Endodermal cell (in vitro differentiated cells): ENCODE measurements at regions not wholly inside any gene's neighbourhood (a gene's known extent, or its start where the extent isn't known, plus 50 kb on each side); places are given as distances from the start of the nearest gene placed in this dataset.

Experiments used
- DNase-seq: peaks from one replicate; pipeline ENCODE4 v3.0.0-alpha.2; 2017
- H3K27ac ChIP-seq: 2 replicates; pipeline ENCODE4 v1.5.1; 2013; ENCODE audit warnings: mild to moderate bottlenecking, low read depth, low read length, moderate library complexity
- H3K27me3 ChIP-seq: 2 replicates; pipeline ENCODE4 v1.6.1; 2013; ENCODE audit warnings: mild to moderate bottlenecking, low read length, moderate library complexity; ENCODE audit not compliant: insufficient read depth, control insufficient read depth, poor library complexity, severe bottlenecking
- H3K36me3 ChIP-seq: 2 replicates; pipeline ENCODE4 v1.7.0; 2013; ENCODE audit warnings: mild to moderate bottlenecking, low read length, moderate library complexity; ENCODE audit not compliant: control insufficient read depth, insufficient read depth
- H3K4me1 ChIP-seq: one replicate; pipeline ENCODE4 v1.7.0; 2013; ENCODE audit warnings: low read length; ENCODE audit not compliant: control insufficient read depth, insufficient read depth
- H3K4me3 ChIP-seq: 2 replicates; pipeline ENCODE4 v1.5.1; 2013; ENCODE audit warnings: mild to moderate bottlenecking, low read length, moderate library complexity
- H3K9ac ChIP-seq: 2 replicates; pipeline ENCODE4 v1.6.1; 2013; ENCODE audit warnings: mild to moderate bottlenecking, low read length, moderate library complexity; ENCODE audit not compliant: poor library complexity, severe bottlenecking; ENCODE audit errors: extremely low read depth
- H3K9me3 ChIP-seq: 2 replicates; pipeline ENCODE4 v1.6.1; 2013; ENCODE audit warnings: mild to moderate bottlenecking, low read length, moderate library complexity; ENCODE audit not compliant: control insufficient read depth
- H3K27ac Mint-ChIP-seq: 2 replicates; pipeline ENCODE4 v1.8.0; 2020; ENCODE audit warnings: mixed read lengths
- H3K27me3 Mint-ChIP-seq: 2 replicates; pipeline ENCODE4 v1.8.0; 2021; ENCODE audit warnings: mild to moderate bottlenecking, mixed read lengths; ENCODE audit not compliant: insufficient read depth
- H3K36me3 Mint-ChIP-seq: 2 replicates; pipeline ENCODE4 v1.8.0; 2020; ENCODE audit warnings: low read depth, mixed read lengths
- H3K4me1 Mint-ChIP-seq: 2 replicates; pipeline ENCODE4 v1.8.0; 2020; ENCODE audit warnings: mixed read lengths
- H3K4me3 Mint-ChIP-seq: 2 replicates; pipeline ENCODE4 v1.8.0; 2020; ENCODE audit warnings: mild to moderate bottlenecking, moderate library complexity, mixed read lengths
- H3K9me3 Mint-ChIP-seq: 2 replicates; pipeline ENCODE4 v1.8.0; 2020; ENCODE audit warnings: mild to moderate bottlenecking, mixed read lengths
- CTCF ChIP-seq: fragments of 200-600 bp; sonication (generic); conservative IDR thresholded peaks from 2 replicates; pipeline ENCODE4 v1.5.0; 2021; ENCODE audit warnings: antibody characterized with exemption, mild to moderate bottlenecking
- WGBS, 2 experiments: methylation state at CpG; one replicate each; pipeline versions ENCODE4 v1.1.5 to v1.1.7; 2013; ENCODE audit warnings: missing lambda C conversion rate in 2 of 2, mixed read lengths in 1 of 2; ENCODE audit not compliant: insufficient coverage in 1 of 2, insufficient read length in 1 of 2; 5-methylcytosine and 5-hydroxymethylcytosine counted together

- no peak for DNase-seq
- Mint-ChIP-seq H3K27ac (no peak overlapping the region), H3K4me1 (peaks cover 6% of the 10 kb centered on the region), H3K4me3 (no peak overlapping the region), H3K36me3 (no peaks in the 10 kb centered on the region), H3K9me3 (no peaks in the 10 kb centered on the region), H3K27me3 (peaks cover 2% of the 10 kb centered on the region)
- Histone ChIP-seq H3K27me3 (no peaks in the 10 kb centered on the region), H3K9me3 (peaks cover 11% of the 10 kb centered on the region), H3K4me3 (no peak overlapping the region), H3K36me3 (no peaks in the 10 kb centered on the region), H3K9ac (no peak overlapping the region), H3K4me1 (no peaks in the 10 kb centered on the region), H3K27ac (no peak overlapping the region)
- WGBS, 2 experiments, result 69% methylated on average over 1 of the region's 1 CpG; no CpG with 5 or more reads in 1 of the 2 experiments
- TF ChIP-seq CTCF, result no peak
Observed at GRCh38 chr17:52235516-52235915, 77.0 kb upstream of the CA10 start.

GRCh38 chr17:52233632-52234031 is 75.1 kb upstream of the CA10 start:
- H3K9me3 ChIP-seq, result peaks cover 17% of the 10 kb centered on the region
- H3K9me3 Mint-ChIP-seq, result no peaks in the 10 kb centered on the region
- H3K27me3 Mint-ChIP-seq, result peaks cover 2% of the 10 kb centered on the region
- H3K4me1 ChIP-seq, result no peaks in the 10 kb centered on the region
- no peak overlapping the region for H3K4me3 ChIP-seq
- DNase-seq, result no peak
- H3K27ac Mint-ChIP-seq, result no peak overlapping the region
- no peaks in the 10 kb centered on the region for H3K27me3 ChIP-seq
- no peak overlapping the region for H3K9ac ChIP-seq
- H3K4me1 Mint-ChIP-seq, result peaks cover 6% of the 10 kb centered on the region
- no peak for TF ChIP-seq CTCF
- H3K4me3 Mint-ChIP-seq, result no peak overlapping the region
- WGBS, 2 experiments, result 92% methylated on average over 1 of the region's 1 CpG; no CpG with 5 or more reads in 1 of the 2 experiments
- no peak overlapping the region for H3K27ac ChIP-seq
- no peaks in the 10 kb centered on the region for H3K36me3 Mint-ChIP-seq
- H3K36me3 ChIP-seq, result no peaks in the 10 kb centered on the region

- Mint-ChIP-seq H3K4me1 (peaks cover 6% of the 10 kb centered on the region), H3K27me3 (peaks cover 2% of the 10 kb centered on the region), H3K36me3 (no peaks in the 10 kb centered on the region), H3K27ac (no peak overlapping the region), H3K9me3 (no peaks in the 10 kb centered on the region), H3K4me3 (no peak overlapping the region)
- Histone ChIP-seq H3K36me3 (no peaks in the 10 kb centered on the region), H3K9me3 (peaks cover 17% of the 10 kb centered on the region), H3K27ac (no peak overlapping the region), H3K4me1 (no peaks in the 10 kb centered on the region), H3K9ac (no peak overlapping the region), H3K4me3 (no peak overlapping the region), H3K27me3 (no peaks in the 10 kb centered on the region)
- no peak for DNase-seq
- TF ChIP-seq CTCF, result no peak
Observed at GRCh38 chr17:52233176-52233575, 74.7 kb upstream of the CA10 start.
